NCI-H1092 (cell line): ENCODE measurements at regions not wholly inside any gene's neighbourhood (a gene's known extent, or its start where the extent isn't known, plus 50 kb on each side); places are given as distances from the start of the nearest gene placed in this dataset.
"Not testable (repeated sequence)": the region's sequence is repeated elsewhere in the genome, so short reads cannot be mapped to it uniquely, and the experiment has no call there.

Experiments used
- DNase-seq: peaks from one replicate; lab custom pipeline; 2025; lab: John Stamatoyannopoulos, UW

DNA sequence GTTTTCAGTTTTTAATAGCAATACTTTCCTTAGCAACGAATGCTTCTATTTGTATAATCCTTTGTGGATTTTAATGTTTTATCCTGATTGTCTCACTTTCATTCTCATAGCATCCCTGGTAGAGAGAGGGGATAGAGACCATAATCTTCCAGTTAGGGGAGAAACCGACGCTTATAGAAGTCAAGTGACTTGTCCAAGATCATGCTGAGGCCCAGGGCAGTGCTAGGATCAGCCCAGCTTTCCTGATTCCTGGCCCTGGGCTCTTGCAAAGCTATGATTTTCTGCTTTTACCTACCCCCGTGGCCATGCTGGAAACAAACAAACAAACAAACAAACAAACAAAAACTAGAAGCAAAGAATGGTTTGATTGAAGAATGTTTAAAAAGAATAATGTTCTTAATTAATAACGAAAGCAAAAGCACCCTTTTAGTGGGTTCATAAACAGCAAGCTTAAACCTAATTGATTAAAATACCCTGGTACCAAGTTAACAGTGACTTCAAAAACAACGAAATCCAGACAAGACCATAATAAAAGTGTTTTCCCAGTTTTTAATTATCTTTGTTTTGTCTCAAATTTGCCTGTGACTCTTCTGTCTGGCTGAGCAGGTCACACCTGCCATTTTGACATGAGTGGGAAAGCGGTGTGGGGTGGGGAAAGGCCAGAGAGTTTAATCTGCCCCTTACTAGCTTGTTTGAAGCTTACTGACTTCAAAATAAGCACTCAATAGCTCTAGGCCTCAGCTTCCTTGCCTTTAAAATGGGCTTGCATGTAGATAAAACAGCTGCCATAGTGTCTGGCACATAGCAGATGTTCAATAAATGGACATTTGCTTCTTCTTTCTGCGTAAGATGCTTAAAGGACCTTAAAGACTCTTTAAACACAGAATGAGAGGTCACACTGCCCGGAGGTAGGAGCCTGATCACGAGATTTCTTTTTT, 116.6 kb upstream of the MYCN start:
- no peak for DNase-seq

DNA sequence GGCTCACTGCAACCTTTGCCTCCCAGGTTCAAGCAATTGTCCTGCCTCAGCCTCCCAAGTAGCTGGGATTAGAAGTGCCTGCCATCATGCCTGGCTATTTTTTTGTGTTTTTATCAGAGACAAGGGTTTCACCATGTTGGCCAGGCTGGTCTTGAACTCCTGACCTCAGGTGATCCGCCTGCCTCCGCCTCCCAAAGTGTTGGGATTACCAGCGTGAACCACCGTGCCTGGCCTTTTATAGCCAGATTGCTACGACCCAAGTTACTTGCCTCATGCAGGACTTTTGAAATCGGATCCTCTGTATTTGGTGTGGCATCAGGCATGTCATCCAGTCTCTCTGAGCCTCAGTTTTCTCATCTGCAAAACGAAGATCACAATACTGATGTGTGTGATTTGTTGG, 115.9 kb upstream of the MYCN start:
- DNase-seq, result not testable (repeated sequence)

DNA sequence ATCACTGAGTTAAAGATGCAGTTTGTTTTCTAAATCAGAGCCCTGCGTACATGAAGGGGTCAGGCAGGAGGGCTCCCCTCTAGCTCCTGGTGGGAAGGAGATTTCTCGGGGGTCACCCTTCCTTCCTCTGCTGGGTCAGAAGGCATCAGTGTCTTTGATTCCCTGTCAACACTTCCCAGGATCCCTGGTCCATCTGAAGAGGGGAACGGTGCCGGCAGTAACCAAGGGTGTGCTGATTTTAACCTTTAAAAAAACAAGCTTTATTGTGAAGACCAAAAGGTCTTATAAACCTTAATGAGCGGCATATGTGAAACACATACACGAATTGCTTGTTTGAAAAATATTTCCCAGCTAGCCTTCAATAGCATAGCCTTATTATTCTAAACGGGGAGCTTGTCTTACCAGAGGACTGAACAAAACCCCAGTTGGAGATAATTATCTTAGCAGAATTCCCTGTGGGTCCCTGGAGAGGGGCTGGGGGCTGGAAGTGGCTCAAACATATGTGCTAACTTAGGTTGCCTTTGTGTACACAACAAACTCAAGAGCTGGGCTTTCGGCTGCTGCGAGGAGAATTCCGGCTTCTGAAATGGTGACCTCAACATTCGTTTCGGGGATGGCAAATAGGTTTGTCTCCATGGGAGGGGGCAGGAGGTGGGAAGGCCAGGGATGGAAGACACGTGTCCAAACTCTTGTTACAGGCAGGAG, 114.9 kb upstream of the MYCN start:
- DNase-seq, result no peak

GRCh38 chr2:15826273-15826717, 114.1 kb upstream of the MYCN start:
- no peak for DNase-seq

- DNase-seq, result no peak
Observed at GRCh38 chr2:15827001-15827400, 113.3 kb upstream of the MYCN start.

DNA sequence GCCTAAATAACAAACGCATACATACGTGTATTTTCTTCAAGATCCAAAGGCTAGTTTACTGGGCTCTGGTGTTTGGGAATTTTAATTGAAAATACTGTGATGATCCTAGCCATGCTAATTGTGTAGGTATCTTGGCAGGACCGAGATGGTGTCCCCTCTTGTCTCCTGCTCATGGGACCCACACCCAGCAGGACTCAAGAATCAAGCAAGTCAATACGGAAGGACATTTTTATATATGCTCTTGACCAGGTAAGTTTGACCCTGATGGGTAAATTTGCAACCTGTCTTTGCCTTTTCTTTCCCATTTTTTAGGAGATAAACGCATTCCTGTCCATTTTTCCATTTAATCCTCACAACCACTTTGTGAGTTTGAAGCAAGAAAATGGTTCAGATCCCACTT, 111.8 kb upstream of the MYCN start:
- no peak for DNase-seq

DNA sequence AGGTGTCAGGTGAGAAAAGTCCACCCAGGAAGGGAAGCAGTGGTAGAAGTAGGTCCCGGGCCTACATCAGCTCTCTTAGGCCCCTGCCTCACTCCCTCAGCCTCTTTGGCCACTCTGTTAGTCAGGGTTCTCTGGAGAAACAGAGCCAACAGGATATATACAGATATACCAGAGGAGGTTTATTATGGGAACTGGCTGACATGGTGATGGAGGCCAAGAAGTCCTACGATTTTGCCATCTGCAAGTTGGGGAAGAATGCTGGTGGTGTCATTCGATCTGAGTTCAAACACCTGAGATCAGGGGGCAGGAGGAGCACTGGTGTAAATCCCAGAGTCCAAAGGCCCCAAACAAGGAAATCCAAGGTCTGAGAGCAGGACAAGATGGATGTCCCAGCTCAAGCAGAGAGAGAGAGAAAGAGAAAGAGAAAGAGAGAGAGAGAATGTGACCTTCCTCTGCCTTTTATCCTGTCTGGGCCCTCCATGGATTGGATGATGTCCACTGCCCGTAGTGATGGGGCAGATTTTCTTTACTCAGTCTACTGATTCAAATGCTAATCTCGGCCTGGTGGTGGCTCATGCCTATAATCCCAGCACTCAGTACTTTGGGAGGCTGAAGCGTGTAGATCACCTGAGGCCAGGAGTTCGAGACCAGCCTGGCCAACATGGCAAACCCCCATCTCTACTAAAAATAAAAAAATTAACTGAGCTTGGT, 111.1 kb upstream of the MYCN start:
- no peak for DNase-seq

DNA sequence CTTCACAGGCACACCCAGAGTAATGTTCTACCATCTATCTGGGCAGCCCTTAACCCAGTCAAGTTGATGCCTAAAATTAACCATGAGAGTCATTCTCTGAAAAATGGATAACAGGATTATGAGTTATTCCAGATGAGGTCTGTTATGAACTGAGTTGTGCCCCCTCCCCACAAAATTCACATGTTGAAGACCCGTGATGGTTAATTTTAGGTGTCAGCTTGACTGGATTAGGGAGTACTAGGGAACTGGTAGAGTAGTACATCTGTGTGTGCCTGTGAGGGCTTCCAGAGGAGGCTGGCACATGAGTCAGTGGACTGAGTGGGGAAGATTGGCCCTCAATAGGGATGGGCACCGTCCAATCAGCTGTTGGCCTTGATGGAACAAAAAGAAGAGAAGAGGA, 110.4 kb upstream of the MYCN start:
- no peak for DNase-seq

DNA sequence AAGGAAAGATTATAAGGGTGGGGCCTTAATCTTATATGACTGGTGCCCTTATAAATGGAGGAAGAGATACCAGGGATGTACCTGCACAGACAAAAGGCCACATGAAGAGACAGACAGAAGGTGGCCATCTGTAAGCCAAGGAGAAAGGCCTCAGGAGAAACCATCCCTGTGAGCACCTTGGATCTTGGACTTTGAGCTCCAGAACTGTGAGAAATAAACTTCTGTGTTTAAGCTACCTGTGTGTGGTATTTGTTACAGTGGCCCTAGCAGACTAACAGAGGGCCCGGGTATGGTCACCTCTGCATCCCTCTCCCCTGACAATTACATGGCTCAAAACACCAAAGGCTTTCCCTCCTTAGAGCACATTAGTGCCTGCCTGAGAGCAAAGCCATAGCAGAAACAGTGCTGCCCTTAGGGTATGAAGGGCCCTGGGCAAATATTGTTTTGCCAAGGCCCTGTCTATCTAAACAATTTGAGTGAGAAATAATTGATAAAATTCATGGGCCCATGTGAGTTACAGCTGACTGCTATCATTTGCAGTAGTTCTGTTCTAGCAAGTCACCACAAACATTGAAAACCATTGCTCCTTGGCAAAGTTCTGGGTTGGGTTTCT, 109.3 kb upstream of the MYCN start:
- DNase-seq, result no peak

- no peak for DNase-seq
Observed at GRCh38 chr2:15832030-15832709, 108.2 kb upstream of the MYCN start.

DNA sequence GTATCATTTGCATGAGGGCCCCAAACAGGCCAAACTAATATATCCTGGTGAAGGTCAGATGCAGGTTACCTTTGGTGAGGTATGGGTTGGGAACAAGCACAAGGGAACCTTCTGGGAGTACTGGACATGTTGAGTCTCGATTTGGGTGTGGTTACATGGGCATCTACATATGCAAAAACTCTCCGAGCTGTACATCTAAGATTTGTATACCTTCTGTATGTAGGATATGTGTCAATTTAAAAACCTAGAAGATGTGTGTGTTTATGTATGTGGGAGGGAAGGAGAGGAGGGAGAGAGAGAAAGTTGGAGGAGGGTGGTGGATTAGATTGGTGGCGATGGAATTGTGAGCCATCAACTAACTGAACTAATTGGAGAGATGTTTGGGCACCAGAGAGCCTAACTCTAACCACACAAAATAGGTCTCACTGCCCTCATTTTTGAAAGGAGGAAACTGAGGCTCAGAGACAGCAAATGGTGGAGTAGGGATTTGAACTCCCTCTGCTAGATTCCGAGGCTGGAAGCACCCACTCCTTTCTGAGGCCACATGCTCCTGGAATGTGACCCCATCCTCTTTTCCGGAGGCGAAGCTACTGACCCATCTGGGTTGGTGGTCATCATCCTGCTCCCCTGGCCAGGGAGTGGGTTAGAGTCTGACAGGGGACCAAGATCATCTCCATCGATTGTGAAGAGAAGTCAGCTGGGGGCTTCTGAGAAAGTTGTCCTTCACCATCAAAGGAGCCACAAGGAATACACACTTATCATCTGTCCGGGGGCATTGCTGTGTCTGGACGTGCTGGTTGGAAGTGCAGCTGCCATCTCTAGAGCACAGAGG, 107.3 kb upstream of the MYCN start:
- DNase-seq, result no peak

GRCh38 chr2:15833731-15834130, 106.6 kb upstream of the MYCN start:
- DNase-seq, result no peak

GRCh38 chr2:15834381-15835031, 105.8 kb upstream of the MYCN start:
- DNase-seq, result no peak

DNA sequence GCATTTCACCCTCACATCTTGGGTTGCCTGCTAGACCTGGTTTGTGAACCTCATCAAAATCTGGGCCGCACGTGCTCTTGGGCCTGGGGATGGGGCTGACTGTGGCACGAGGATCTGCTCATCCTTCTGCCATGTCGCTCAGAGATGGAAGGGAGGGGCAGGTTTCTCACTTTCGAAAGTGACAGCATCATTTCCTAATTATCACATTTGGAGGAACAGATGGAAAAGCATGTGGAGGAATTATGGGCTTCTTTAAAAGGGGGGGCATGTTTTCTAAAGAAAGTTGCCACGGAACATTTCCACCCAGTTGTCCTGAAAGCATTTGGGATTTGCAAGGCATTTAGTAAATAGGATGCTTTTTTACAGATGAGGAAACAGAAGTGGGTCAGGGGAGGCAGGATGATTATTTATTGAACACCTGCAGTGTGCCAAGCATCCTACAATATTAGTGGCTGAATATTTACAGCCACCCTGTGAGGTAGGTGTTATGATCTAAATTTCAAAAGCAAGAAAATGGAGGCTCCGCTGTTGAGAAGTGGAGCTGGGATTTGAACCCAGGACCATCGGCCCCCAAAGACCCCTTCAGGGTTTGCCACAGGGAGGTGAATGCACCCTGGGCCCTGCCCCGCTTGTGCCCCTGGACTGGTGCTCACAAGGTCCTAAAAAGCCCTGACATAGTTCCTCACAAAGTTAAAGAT, 104.2 kb upstream of the MYCN start:
- no peak for DNase-seq

DNA sequence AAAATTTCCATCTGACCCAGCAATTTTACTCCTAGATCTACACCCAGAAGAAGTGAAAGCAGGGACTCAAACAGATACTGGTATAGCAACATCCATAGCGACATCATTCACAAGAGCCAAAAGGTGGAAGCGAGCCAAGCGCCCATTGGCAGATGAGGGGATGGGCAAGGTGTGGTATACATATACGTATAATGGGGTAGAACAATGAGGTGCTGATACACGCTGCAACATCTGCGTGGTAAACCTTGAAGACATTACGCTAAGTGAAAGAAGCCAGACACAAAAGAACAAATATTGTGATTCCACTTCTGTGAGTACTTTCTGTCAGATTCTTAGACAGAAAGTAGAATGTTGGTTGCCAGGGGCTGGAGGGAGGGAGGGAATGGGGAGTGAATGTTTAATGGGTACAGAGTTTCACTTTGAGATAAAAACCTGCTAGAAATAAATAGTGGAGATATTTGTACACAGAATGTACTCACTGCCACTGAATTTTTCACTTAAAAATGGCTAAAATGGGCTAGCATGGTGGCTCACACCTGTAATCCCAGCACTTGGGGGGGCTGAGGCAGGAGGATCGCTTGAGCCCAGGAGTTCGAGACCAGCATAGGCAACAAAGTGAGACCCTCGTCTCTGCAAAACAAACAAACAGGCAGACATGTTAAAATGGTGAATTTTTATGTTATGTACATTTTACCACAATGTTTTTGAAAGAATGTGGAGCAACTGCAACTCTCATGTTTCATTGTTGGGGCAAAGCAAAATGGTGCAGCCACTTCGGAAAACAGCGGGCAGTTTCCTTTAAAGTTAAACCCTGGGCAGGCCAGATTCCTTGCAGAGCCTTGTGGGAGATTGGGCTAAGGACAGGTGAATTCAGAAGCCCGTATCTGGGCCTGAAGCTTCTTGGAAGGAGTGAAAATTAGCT, 103.4 kb upstream of the MYCN start:
- DNase-seq, result no peak

GRCh38 chr2:15838481-15839090, 101.8 kb upstream of the MYCN start:
- no peak for DNase-seq

- DNase-seq, result no peak
Observed at GRCh38 chr2:15839426-15840124, 100.8 kb upstream of the MYCN start.
